ENCODE measurements at regions not wholly inside any gene's neighbourhood (a gene's known extent, or its start where the extent isn't known, plus 50 kb on each side); places are given as distances from the start of the nearest gene placed in this dataset.

- DNase-seq: no peak
Measured at GRCh38 chr3:147760941-147761340, 351.8 kb downstream of the ZIC1 start.

GRCh38 chr3:147773116-147773630, 364.0 kb downstream of the ZIC1 start:
- no peak for DNase-seq

GRCh38 chr3:147775411-147775810, 366.2 kb downstream of the ZIC1 start:
- no peak for DNase-seq

- no peak for DNase-seq
Measured at GRCh38 chr3:147775816-147776530, 366.8 kb downstream of the ZIC1 start.

GRCh38 chr3:147793841-147794240, 384.7 kb downstream of the ZIC1 start:
- DNase-seq: no peak

- DNase-seq: no peak
Measured at GRCh38 chr3:147794596-147794995, 385.4 kb downstream of the ZIC1 start.

GRCh38 chr3:147795418-147795817, 386.3 kb downstream of the ZIC1 start:
- DNase-seq: no peak

- no peak for DNase-seq
Measured at GRCh38 chr3:147797095-147797494, 387.9 kb downstream of the ZIC1 start.

GRCh38 chr3:147799601-147800000, 390.4 kb downstream of the ZIC1 start:
- no peak for DNase-seq

GRCh38 chr3:147807776-147808175, 398.6 kb downstream of the ZIC1 start:
- no peak for DNase-seq

GRCh38 chr3:147809206-147809605, 400.0 kb downstream of the ZIC1 start:
- DNase-seq: no peak

- DNase-seq: no peak
Measured at GRCh38 chr3:147812186-147812911, 403.2 kb downstream of the ZIC1 start.

GRCh38 chr3:147813256-147813655, 404.1 kb downstream of the ZIC1 start:
- no peak for DNase-seq

GRCh38 chr3:147816752-147817151, 407.6 kb downstream of the ZIC1 start:
- DNase-seq: no peak

GRCh38 chr3:147832611-147833010, 423.4 kb downstream of the ZIC1 start:
- DNase-seq: no peak

GRCh38 chr3:147836330-147836729, 427.2 kb downstream of the ZIC1 start:
- no peak for DNase-seq

- DNase-seq: no peak
Measured at GRCh38 chr3:147838652-147839051, 429.5 kb downstream of the ZIC1 start.

GRCh38 chr3:147843331-147843730, 434.2 kb downstream of the ZIC1 start:
- DNase-seq: no peak

- DNase-seq: no peak
Measured at GRCh38 chr3:147846293-147846692, 437.1 kb downstream of the ZIC1 start.

- DNase-seq: no peak
Measured at GRCh38 chr3:147846854-147847478, 437.8 kb downstream of the ZIC1 start.

- no peak for DNase-seq
Measured at GRCh38 chr3:147851062-147851461, 441.9 kb downstream of the ZIC1 start.

- no peak for DNase-seq
Measured at GRCh38 chr3:147854542-147854941, 445.4 kb downstream of the ZIC1 start.

GRCh38 chr3:147864754-147865354, 455.7 kb downstream of the ZIC1 start:
- DNase-seq: no peak
